Keratinocyte (primary cell): ENCODE measurements at regions not wholly inside any gene's neighbourhood (a gene's known extent, or its start where the extent isn't known, plus 50 kb on each side); places are given as distances from the start of the nearest gene placed in this dataset.

Experiments
- DNase-seq: peaks from one replicate; pipeline ENCODE4 v3.0.0-alpha.2; 2011; ENCODE audit warnings: low read depth, missing footprints, low spot score
- FAIRE-seq: peaks from 2 replicates; lab custom pipeline; 2011; peaks lifted over from hg19 to GRCh38; lab: Jason Lieb, UNC
- H2AFZ ChIP-seq: 2 replicates; pipeline ENCODE4 v1.6.0; 2012; ENCODE audit warnings: low read length, control low read depth, inconsistent platforms; ENCODE audit not compliant: control insufficient read depth
- H3K27ac ChIP-seq: 2 replicates; pipeline ENCODE4 v1.5.1; 2011; ENCODE audit warnings: low read length; ENCODE audit not compliant: control insufficient read depth, insufficient read depth
- H3K27me3 ChIP-seq: 3 replicates; pipeline ENCODE4 v1.6.0; 2011; ENCODE audit warnings: low read length; ENCODE audit not compliant: control insufficient read depth, insufficient read depth; ENCODE audit errors: extremely low read depth
- H3K36me3 ChIP-seq, 2 experiments: 2 replicates in 1 of 2; 3 replicates in 1 of 2; pipeline ENCODE4 v1.5.1; 2011; ENCODE audit warnings: low read length in 2 of 2, mild to moderate bottlenecking in 1 of 2; ENCODE audit not compliant: control insufficient read depth in 2 of 2, insufficient read depth in 2 of 2; ENCODE audit errors: extremely low read depth in 1 of 2
- H3K4me1 ChIP-seq: 3 replicates; pipeline ENCODE4 v1.5.1; 2011; ENCODE audit warnings: low read length; ENCODE audit not compliant: control insufficient read depth, insufficient read depth; ENCODE audit errors: extremely low read depth
- H3K4me2 ChIP-seq: 3 replicates; pipeline ENCODE4 v1.6.0; 2011; ENCODE audit warnings: low read depth, low read length; ENCODE audit not compliant: control insufficient read depth, insufficient read depth; ENCODE audit errors: extremely low read depth
- H3K4me3 ChIP-seq, 3 experiments: fragments of 200-600 bp in 1 of 3; sonication (generic) in 1 of 3; 2 replicates in 2 of 3; 3 replicates in 1 of 3; pipeline ENCODE4 v1.5.1; 2011 to 2016; ENCODE audit warnings: low read length in 3 of 3, mild to moderate bottlenecking in 3 of 3, control low read depth in 2 of 3, inconsistent platforms in 1 of 3, low read depth in 1 of 3, mixed read lengths in 1 of 3, mixed run types in 1 of 3, moderate library complexity in 1 of 3; ENCODE audit not compliant: control insufficient read depth in 2 of 3, insufficient read depth in 2 of 3; ENCODE audit errors: extremely low read depth in 1 of 3
- H3K79me2 ChIP-seq: 2 replicates; pipeline ENCODE4 v1.6.0; 2012; ENCODE audit warnings: low read length; ENCODE audit not compliant: control insufficient read depth, insufficient read depth
- H3K9ac ChIP-seq: 3 replicates; pipeline ENCODE4 v1.6.0; 2011; ENCODE audit warnings: low read length; ENCODE audit not compliant: control insufficient read depth, insufficient read depth; ENCODE audit errors: extremely low read depth
- H3K9me1 ChIP-seq: 3 replicates; pipeline ENCODE4 v1.6.0; 2011; ENCODE audit warnings: low read length; ENCODE audit not compliant: control insufficient read depth, insufficient read depth; ENCODE audit errors: extremely low read depth
- H3K9me3 ChIP-seq: 2 replicates; pipeline ENCODE4 v1.5.1; 2012; ENCODE audit warnings: low read depth, low read length; ENCODE audit not compliant: control insufficient read depth
- H4K20me1 ChIP-seq: 3 replicates; pipeline ENCODE4 v1.6.0; 2011; ENCODE audit warnings: low read length; ENCODE audit not compliant: control insufficient read depth, insufficient read depth; ENCODE audit errors: extremely low read depth
- EZH2 ChIP-seq: IDR thresholded peaks from one replicate; pipeline ENCODE4 v1.6.1; 2012; ENCODE audit warnings: inconsistent platforms, mild to moderate bottlenecking, low read length, moderate library complexity
- dilution Hi-C: fragments of 300-500 bp; cut with MboI; formaldehyde crosslinking; loops from one replicate; pipeline ENCODE4 v1.7.0; 2020; ENCODE audit warnings: low sequenced_read_pairs; ENCODE audit not compliant: extremely low pct_ligation_motif_present
- TF ChIP-seq, protein P1 (sequence below), 3 experiments: IDR thresholded peaks in 1 of 3; conservative IDR thresholded peaks in 1 of 3; optimal IDR thresholded peaks in 1 of 3; 2 replicates in 2 of 3; 3 replicates in 1 of 3; pipeline versions ENCODE3 to v1.5.1; 2011; ENCODE audit warnings: low read length in 3 of 3, mild to moderate bottlenecking in 3 of 3, moderate library complexity in 2 of 3, control low read depth in 1 of 3, inconsistent platforms in 1 of 3; ENCODE audit not compliant: insufficient read depth in 2 of 3; ENCODE audit errors: extremely low read depth in 1 of 3

DNA sequence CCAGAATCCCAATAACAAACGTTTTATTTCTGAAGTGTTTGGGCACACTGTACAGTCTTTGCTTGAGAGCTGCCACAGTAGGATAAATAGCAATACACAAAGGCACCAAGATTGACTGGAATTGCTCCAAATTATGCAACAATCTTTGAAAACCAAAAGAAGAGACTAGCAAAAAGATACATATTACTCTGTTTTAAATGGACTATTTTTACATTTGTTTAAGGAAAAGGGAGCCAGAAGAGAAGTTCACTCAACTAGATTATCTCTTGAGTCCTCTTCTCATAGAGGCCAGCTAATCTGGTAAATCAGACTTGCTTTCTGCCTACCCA lies 385.0 kb upstream of the SLC30A5 start:
- Histone ChIP-seq H3K27ac (no peak overlapping the region), H3K9ac (no peak overlapping the region), H3K36me3 (no peaks in the 10 kb centered on the region), H4K20me1 (no peaks in the 10 kb centered on the region), H3K4me2 (no peak overlapping the region), H3K79me2 (no peaks in the 10 kb centered on the region), H3K4me1 (no peaks in the 10 kb centered on the region), H2AFZ (no peak overlapping the region), H3K27me3 (no peaks in the 10 kb centered on the region), H3K9me3 (no peaks in the 10 kb centered on the region), H3K4me3 (no peak overlapping the region), H3K9me1 (no peaks in the 10 kb centered on the region)
- dilution Hi-C loops, result no loop called here
- DNase-seq (no peak), FAIRE-seq (no peak)
- TF ChIP-seq, protein P1, sequence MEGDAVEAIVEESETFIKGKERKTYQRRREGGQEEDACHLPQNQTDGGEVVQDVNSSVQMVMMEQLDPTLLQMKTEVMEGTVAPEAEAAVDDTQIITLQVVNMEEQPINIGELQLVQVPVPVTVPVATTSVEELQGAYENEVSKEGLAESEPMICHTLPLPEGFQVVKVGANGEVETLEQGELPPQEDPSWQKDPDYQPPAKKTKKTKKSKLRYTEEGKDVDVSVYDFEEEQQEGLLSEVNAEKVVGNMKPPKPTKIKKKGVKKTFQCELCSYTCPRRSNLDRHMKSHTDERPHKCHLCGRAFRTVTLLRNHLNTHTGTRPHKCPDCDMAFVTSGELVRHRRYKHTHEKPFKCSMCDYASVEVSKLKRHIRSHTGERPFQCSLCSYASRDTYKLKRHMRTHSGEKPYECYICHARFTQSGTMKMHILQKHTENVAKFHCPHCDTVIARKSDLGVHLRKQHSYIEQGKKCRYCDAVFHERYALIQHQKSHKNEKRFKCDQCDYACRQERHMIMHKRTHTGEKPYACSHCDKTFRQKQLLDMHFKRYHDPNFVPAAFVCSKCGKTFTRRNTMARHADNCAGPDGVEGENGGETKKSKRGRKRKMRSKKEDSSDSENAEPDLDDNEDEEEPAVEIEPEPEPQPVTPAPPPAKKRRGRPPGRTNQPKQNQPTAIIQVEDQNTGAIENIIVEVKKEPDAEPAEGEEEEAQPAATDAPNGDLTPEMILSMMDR (optimal IDR thresholded peaks at IDR 0.05 in 1 of 3, IDR thresholded peaks at IDR 0.05 in 1 of 3, conservative IDR thresholded peaks at IDR 0.05 in 1 of 3; ENCODE audit: extremely low read depth in 1 of 3, insufficient read depth in 2 of 3, low read length in 3 of 3), result no peak
- TF ChIP-seq EZH2, result no peak

DNA sequence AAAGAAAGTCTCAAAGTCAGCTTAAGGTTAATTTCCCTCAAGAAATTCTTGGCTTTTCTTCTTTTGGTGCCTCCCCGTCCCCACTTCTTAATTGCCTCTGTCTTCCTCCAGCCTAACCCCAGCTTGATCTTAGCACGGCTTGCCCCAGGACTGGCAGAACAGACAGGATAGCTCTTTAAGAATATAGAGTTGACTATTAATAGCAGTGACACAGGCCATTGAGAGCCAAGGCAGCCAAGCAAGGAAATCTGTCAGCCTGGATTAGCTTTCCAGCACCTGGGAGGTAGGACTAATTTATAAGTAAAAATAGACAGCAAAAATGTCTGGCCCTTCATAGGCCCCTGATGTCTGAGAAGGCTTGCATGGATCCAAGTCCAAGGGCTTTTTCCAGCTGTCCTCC lies 384.6 kb upstream of the SLC30A5 start:
- dilution Hi-C loops, result no loop called here
- FAIRE-seq (no peak), DNase-seq (no peak)
- H3K4me3 ChIP-seq, result no peak overlapping the region
- TF ChIP-seq, protein P1 (optimal IDR thresholded peaks at IDR 0.05 in 1 of 3, IDR thresholded peaks at IDR 0.05 in 1 of 3, conservative IDR thresholded peaks at IDR 0.05 in 1 of 3; ENCODE audit: extremely low read depth in 1 of 3, insufficient read depth in 2 of 3, low read length in 3 of 3), result no peak
- no peak for TF ChIP-seq EZH2
- no peaks in the 10 kb centered on the region for H3K36me3 ChIP-seq
- H2AFZ ChIP-seq, result no peak overlapping the region
- no peaks in the 10 kb centered on the region for H4K20me1 ChIP-seq
- no peaks in the 10 kb centered on the region for H3K9me1 ChIP-seq
- no peak overlapping the region for H3K9ac ChIP-seq
- no peak overlapping the region for H3K4me2 ChIP-seq
- H3K4me1 ChIP-seq, result no peaks in the 10 kb centered on the region
- no peaks in the 10 kb centered on the region for H3K9me3 ChIP-seq
- no peaks in the 10 kb centered on the region for H3K79me2 ChIP-seq
- no peak overlapping the region for H3K27ac ChIP-seq
- no peaks in the 10 kb centered on the region for H3K27me3 ChIP-seq
